ENCODE measurements at regions not wholly inside any gene's neighbourhood (a gene's known extent, or its start where the extent isn't known, plus 50 kb on each side); places are given as distances from the start of the nearest gene placed in this dataset.

GRCh38 chr19:28968721-28969120 lies 244.2 kb downstream of the UQCRFS1 start (continued):
- TF ChIP-seq PATZ1 (tag by site-specific recombination; IDR thresholded peaks at IDR 0.05) (no peak), SALL2 (tag by site-specific recombination; IDR thresholded peaks at IDR 0.05; ENCODE audit: borderline replicate concordance) (no peak), ZNF366 (tag by site-specific recombination; conservative IDR thresholded peaks at IDR 0.05) (no peak), ZBTB7A (tag by site-specific recombination; IDR thresholded peaks at IDR 0.05; ENCODE audit: low read depth) (no peak)

DNA sequence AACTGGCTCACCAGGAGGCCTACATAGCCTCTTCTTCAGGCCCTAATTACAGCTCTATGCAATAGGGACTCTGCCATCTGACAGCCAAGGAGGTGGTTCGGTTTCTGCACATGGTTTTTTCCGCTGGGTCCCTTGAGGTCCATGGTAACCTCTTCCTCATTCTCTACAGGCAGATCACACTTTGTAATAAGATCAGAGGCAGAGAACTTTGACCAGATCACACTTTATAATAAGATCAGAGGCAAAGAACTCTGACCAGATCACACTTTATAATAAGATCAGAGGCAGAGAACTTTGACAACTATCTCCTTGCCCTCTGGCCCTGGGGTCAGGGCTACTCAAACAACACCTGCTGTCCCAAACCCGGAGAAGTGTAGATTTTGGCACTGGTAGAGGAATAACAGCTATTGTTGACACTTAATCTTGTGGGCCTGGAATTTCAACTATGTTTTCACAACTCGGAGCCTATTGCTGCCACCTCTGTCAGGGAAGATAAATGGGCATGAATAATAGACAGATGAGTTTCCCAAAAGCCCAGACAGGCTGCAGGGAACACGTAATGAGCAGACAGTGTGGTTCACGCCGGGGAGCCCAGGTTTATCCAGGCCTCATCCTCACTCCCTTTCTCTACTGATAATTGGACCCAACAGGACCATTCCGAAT lies 246.1 kb downstream of the UQCRFS1 start:
- Histone ChIP-seq H3K4me1 (ENCODE audit: control insufficient read depth, insufficient read depth, low read length) (peaks cover 19% of the 10 kb centered on the region), H3K36me3 (ENCODE audit: control insufficient read depth in 2 of 2, insufficient read depth in 1 of 2, low read length in 2 of 2) (no peaks in the 10 kb centered on the region; a peak in 1 of 3 replicates), H3K9me3 (ENCODE audit: control insufficient read depth, insufficient read depth, low read depth, low read length) (no peaks in the 10 kb centered on the region; the same call in 1 of the 2 replicates), H3K27ac (ENCODE audit: extremely low read depth, low read depth, low read length) (no peak overlapping the region), H3K4me3 (ENCODE audit: low read depth, low read length) (no peak overlapping the region)
- CTCF ChIA-PET, result interaction anchor here (1.3 kb wide), 2 partner anchors 11 to 297 kb away, joined by 3 to 4 read pairs; no protein-coding TSS in a partner anchor
- POLR2A ChIA-PET, result no interaction called here
- no peak for TF ChIP-seq ZNF521 (tag by site-specific recombination; IDR thresholded peaks at IDR 0.05)
- TF ChIP-seq ZNF16 (tag by site-specific recombination; IDR thresholded peaks at IDR 0.05; ENCODE audit: low read depth), result no peak
- TF ChIP-seq CTCF (tag by site-specific recombination; IDR thresholded peaks at IDR 0.05), result no peak
- TF ChIP-seq ZNF138 (tag by site-specific recombination; IDR thresholded peaks at IDR 0.05; ENCODE audit: borderline replicate concordance), result no peak
- TF ChIP-seq, protein P1, sequence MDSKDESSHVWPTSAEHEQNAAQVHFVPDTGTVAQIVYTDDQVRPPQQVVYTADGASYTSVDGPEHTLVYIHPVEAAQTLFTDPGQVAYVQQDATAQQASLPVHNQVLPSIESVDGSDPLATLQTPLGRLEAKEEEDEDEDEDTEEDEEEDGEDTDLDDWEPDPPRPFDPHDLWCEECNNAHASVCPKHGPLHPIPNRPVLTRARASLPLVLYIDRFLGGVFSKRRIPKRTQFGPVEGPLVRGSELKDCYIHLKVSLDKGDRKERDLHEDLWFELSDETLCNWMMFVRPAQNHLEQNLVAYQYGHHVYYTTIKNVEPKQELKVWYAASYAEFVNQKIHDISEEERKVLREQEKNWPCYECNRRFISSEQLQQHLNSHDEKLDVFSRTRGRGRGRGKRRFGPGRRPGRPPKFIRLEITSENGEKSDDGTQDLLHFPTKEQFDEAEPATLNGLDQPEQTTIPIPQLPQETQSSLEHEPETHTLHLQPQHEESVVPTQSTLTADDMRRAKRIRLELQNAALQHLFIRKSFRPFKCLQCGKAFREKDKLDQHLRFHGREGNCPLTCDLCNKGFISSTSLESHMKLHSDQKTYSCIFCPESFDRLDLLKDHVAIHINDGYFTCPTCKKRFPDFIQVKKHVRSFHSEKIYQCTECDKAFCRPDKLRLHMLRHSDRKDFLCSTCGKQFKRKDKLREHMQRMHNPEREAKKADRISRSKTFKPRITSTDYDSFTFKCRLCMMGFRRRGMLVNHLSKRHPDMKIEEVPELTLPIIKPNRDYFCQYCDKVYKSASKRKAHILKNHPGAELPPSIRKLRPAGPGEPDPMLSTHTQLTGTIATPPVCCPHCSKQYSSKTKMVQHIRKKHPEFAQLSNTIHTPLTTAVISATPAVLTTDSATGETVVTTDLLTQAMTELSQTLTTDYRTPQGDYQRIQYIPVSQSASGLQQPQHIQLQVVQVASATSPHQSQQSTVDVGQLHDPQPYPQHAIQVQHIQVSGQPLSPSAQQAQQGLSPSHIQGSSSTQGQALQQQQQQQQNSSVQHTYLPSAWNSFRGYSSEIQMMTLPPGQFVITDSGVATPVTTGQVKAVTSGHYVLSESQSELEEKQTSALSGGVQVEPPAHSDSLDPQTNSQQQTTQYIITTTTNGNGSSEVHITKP (tag by site-specific recombination; IDR thresholded peaks at IDR 0.05), result peak; percentile 34; the same call in 1 of the 2 replicates
- TF ChIP-seq KLF8 (tag by site-specific recombination; IDR thresholded peaks at IDR 0.05), result no peak
- TF ChIP-seq, protein P2, sequence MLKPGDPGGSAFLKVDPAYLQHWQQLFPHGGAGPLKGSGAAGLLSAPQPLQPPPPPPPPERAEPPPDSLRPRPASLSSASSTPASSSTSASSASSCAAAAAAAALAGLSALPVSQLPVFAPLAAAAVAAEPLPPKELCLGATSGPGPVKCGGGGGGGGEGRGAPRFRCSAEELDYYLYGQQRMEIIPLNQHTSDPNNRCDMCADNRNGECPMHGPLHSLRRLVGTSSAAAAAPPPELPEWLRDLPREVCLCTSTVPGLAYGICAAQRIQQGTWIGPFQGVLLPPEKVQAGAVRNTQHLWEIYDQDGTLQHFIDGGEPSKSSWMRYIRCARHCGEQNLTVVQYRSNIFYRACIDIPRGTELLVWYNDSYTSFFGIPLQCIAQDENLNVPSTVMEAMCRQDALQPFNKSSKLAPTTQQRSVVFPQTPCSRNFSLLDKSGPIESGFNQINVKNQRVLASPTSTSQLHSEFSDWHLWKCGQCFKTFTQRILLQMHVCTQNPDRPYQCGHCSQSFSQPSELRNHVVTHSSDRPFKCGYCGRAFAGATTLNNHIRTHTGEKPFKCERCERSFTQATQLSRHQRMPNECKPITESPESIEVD (tag by site-specific recombination; IDR thresholded peaks at IDR 0.05), result 0 out of 2 replicates have a peak, but pooled peaks have one; percentile 13
- TF ChIP-seq ZSCAN16 (tag by site-specific recombination; IDR thresholded peaks at IDR 0.05), result no peak
- TF ChIP-seq ZNF792 (tag by site-specific recombination; IDR thresholded peaks at IDR 0.05), result no peak
- TF ChIP-seq ZNF311 (tag by site-specific recombination; IDR thresholded peaks at IDR 0.05; ENCODE audit: borderline replicate concordance), result no peak
- no peak for TF ChIP-seq KLF10 (tag by site-specific recombination; IDR thresholded peaks at IDR 0.05)
- TF ChIP-seq ZNF391 (tag by site-specific recombination; IDR thresholded peaks at IDR 0.05; ENCODE audit: borderline replicate concordance, low read depth), result no peak
- TF ChIP-seq, protein P3, sequence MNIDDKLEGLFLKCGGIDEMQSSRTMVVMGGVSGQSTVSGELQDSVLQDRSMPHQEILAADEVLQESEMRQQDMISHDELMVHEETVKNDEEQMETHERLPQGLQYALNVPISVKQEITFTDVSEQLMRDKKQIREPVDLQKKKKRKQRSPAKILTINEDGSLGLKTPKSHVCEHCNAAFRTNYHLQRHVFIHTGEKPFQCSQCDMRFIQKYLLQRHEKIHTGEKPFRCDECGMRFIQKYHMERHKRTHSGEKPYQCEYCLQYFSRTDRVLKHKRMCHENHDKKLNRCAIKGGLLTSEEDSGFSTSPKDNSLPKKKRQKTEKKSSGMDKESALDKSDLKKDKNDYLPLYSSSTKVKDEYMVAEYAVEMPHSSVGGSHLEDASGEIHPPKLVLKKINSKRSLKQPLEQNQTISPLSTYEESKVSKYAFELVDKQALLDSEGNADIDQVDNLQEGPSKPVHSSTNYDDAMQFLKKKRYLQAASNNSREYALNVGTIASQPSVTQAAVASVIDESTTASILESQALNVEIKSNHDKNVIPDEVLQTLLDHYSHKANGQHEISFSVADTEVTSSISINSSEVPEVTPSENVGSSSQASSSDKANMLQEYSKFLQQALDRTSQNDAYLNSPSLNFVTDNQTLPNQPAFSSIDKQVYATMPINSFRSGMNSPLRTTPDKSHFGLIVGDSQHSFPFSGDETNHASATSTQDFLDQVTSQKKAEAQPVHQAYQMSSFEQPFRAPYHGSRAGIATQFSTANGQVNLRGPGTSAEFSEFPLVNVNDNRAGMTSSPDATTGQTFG (tag by site-specific recombination; IDR thresholded peaks at IDR 0.05; ENCODE audit: borderline replicate concordance), result no peak
- TF ChIP-seq EGR2 (tag by site-specific recombination; IDR thresholded peaks at IDR 0.05; ENCODE audit: low read depth), result no peak
- no peak for TF ChIP-seq REPIN1 (tag by site-specific recombination; IDR thresholded peaks at IDR 0.05; ENCODE audit: low read depth)
- no peak for TF ChIP-seq ZNF37A (tag by site-specific recombination; IDR thresholded peaks at IDR 0.05)
- TF ChIP-seq MEIS1 (CRISPR knock-in tag; IDR thresholded peaks at IDR 0.05; ENCODE audit: borderline replicate concordance), result peak; percentile 71; the same call in 1 of the 2 replicates
- TF ChIP-seq FEZF1 (tag by site-specific recombination; IDR thresholded peaks at IDR 0.05), result peak; percentile 78
